ENCODE measurements at regions not wholly inside any gene's neighbourhood (a gene's known extent, or its start where the extent isn't known, plus 50 kb on each side); places are given as distances from the start of the nearest gene placed in this dataset.

DNA sequence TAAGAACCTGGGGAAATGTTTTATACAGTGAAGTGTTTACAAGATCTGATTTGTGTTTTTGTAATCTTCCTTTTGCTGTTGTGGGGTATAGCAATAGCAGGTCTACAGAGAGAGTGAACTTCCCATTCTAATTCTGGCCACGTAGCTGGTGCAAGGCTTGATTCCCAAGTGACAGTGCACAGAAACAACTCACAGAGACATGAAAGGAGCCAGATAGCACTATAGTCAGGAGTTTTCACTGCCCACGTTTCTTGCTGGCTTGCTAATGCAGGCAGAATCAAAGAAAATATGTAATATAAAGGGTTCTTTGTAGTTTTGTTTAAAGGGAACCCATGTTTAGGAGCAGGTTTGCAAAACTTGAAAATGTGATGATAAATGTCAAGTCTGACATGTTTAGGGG lies 170.9 kb upstream of the IVNS1ABP start:
- Histone ChIP-seq H3K9me3 (replicated peaks) (no peaks in the 10 kb centered on the region), H3K27ac (no peak overlapping the region), H3K36me3 (no peaks in the 10 kb centered on the region), H3K27me3 (replicated peaks) (no peaks in the 10 kb centered on the region), H3K4me3 (no peak overlapping the region), H3K4me1 (replicated peaks) (peaks cover 15% of the 10 kb centered on the region)
- no peak for DNase-seq (ENCODE audit: low read depth in 1 of 2, low spot score in 2 of 2)

DNA sequence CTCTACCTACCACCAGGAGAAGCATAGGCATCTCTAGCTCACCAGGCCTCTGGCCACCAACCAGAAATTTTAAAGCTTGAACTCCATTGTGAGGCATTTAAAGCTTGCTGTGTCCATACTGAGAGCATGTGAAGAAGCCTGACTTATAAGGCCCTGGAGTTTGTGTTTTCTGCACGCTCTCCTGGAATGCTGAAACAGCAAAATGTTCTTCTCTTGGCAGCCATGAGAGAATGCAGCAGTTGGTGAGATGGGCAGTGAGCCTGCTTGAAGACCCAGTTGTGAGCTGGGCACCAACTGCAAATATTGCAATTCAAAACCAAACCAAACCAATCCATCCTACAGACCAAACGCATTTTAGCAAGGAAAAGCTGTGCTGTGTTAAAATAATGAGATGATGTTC lies 170.0 kb upstream of the IVNS1ABP start:
- DNase-seq (ENCODE audit: low read depth in 1 of 2, low spot score in 2 of 2), result no peak
- Histone ChIP-seq H3K4me1 (replicated peaks) (peaks cover 15% of the 10 kb centered on the region), H3K36me3 (no peaks in the 10 kb centered on the region), H3K4me3 (no peak overlapping the region), H3K27me3 (replicated peaks) (no peaks in the 10 kb centered on the region), H3K27ac (no peak overlapping the region), H3K9me3 (replicated peaks) (no peaks in the 10 kb centered on the region)

DNA sequence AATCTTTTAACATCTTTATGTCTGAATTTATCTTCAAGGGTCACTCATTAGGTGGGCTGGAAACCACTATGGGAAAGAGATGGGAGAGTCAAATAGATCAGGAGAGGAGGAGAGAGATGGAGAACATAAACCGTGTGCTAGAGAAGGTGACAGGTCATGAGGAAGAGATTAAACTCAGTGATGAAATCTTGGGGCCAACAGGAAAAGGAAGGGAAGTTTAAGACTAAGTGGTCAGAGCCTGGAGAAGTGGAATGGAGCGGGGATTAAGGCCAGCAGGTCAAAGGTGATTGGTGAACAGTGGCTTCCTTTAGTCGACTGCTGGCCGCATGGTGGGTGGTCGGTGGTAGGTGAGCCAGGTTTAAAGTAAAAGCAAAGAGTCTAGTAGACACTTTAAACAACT lies 169.3 kb upstream of the IVNS1ABP start:
- Histone ChIP-seq H3K4me1 (replicated peaks) (peaks cover 15% of the 10 kb centered on the region), H3K27ac (no peak overlapping the region), H3K27me3 (replicated peaks) (no peaks in the 10 kb centered on the region), H3K4me3 (no peak overlapping the region), H3K9me3 (replicated peaks) (no peaks in the 10 kb centered on the region), H3K36me3 (no peaks in the 10 kb centered on the region)
- DNase-seq (ENCODE audit: low read depth in 1 of 2, low spot score in 2 of 2), result no peak

DNA sequence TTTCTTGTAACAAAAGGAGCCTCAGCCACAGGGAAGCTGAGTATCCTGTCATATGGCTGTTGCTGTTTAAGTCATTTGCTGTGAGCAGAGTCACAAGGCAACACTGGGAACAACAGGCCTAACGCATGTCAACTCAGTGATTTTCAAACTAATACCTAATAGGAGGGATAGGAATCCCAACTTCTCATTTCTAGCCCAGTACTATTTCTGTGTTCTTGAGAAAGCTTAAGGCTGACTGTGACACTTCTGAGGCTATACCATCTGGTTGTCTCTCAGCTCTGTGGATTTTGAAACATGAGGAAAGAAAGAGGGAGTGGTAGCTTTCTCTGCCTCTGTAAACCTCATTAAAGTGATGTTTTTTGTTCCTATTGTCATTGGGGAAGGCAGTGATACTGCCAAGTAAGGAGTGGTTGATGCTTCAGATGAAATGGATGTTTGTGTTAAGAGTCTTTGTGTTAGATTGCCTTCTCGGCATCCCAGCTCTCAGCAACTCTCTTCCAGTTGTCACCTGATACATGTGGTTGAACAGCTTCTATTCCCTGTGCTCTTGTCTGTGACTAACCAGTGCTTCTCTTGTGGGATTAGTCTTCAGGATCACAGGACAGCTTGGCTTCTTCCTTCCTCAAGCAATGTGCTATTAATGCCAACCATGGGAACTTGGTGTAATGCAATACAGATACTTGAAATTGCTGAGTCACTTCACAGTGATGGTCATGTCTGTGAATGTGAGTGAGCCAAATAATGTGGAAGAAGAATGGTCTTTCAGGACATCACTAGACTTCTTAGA lies 166.8 kb upstream of the IVNS1ABP start:
- no peaks in the 10 kb centered on the region for H3K27me3 ChIP-seq (replicated peaks)
- peak; percentile 48 to 80 for DNase-seq (ENCODE audit: low read depth in 1 of 2, low spot score in 2 of 2)
- no peaks in the 10 kb centered on the region for H3K9me3 ChIP-seq (replicated peaks)
- H3K4me3 ChIP-seq, result no peak overlapping the region
- no peaks in the 10 kb centered on the region for H3K36me3 ChIP-seq
- H3K27ac ChIP-seq, result peak overlapping the region; percentile 85
- H3K4me1 ChIP-seq (replicated peaks), result peaks cover 15% of the 10 kb centered on the region

DNA sequence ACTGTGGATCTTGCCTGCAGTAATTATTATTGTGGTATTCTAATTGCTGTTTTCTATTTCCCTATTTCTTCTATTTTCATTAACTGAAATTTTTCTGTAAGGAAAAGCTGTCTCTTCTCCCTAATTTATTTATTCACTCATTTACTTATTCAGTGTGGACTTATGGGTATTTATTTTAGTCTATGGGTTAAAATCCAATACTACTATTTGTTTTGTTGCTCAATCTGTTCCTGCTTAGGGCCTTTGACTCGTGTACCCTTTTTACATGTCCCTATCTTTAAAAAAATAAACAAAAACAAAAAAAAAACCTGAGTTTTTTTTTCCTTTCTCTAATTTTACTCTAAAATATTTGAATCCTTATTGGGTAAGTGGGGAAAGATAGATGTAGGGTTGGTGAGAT lies 166.2 kb upstream of the IVNS1ABP start:
- no peaks in the 10 kb centered on the region for H3K27me3 ChIP-seq (replicated peaks)
- H3K27ac ChIP-seq, result peak overlapping the region; percentile 85
- no peaks in the 10 kb centered on the region for H3K9me3 ChIP-seq (replicated peaks)
- H3K4me3 ChIP-seq, result no peak overlapping the region
- peaks cover 15% of the 10 kb centered on the region for H3K4me1 ChIP-seq (replicated peaks)
- DNase-seq (ENCODE audit: low read depth in 1 of 2, low spot score in 2 of 2), result no peak
- H3K36me3 ChIP-seq, result no peaks in the 10 kb centered on the region

DNA sequence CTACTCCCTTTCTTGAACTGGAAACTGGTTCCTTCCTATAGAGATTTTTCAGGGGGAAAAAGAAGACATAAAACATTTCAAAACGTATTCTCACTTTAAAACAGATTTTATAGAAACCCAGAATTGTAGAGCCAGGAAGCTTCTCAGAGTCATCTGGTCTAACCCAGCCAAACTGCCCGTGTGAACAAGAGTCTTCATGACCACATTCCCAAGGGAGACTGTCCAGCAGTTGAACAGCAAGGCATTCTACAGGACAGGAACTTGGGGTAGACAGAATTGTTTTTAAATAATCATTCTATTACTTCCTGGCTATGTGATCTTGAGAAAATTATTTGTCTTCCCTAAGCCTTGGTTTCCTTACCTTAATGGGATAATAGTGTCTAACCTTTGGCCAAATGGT lies 163.5 kb upstream of the IVNS1ABP start:
- no peak for DNase-seq (ENCODE audit: low read depth in 1 of 2, low spot score in 2 of 2)

DNA sequence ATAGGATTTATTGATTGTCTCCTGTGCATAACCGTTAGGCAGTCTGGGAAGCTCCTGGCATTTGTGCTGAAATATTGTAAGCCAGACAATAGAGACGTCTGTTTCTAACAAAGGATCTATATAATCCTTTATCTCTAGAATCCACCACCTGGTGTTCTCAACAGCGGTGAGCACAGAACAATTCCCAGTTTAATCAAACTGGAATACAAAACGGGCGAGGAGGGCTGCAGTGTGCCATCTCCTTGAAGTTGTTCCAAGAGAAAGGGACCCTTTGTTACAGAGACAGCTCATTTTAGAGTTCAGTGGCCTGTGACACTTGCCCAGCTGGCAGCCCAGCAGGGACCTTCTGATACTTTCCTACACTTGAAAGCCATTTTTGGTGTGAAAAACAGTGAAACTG lies 162.8 kb upstream of the IVNS1ABP start:
- Histone ChIP-seq H3K4me1 (replicated peaks) (peaks cover 15% of the 10 kb centered on the region), H3K9me3 (replicated peaks) (no peaks in the 10 kb centered on the region), H3K27ac (no peak overlapping the region), H3K36me3 (no peaks in the 10 kb centered on the region), H3K4me3 (no peak overlapping the region), H3K27me3 (replicated peaks) (no peaks in the 10 kb centered on the region)
- no peak for DNase-seq (ENCODE audit: low read depth in 1 of 2, low spot score in 2 of 2)

More for the DNA sequence above, 163.5 kb upstream of the IVNS1ABP start:
- no peaks in the 10 kb centered on the region for H3K27me3 ChIP-seq (replicated peaks)
- H3K36me3 ChIP-seq, result no peaks in the 10 kb centered on the region
- no peak overlapping the region for H3K27ac ChIP-seq
- no peak overlapping the region for H3K4me3 ChIP-seq
- H3K4me1 ChIP-seq (replicated peaks), result peaks cover 15% of the 10 kb centered on the region
- no peaks in the 10 kb centered on the region for H3K9me3 ChIP-seq (replicated peaks)

DNA sequence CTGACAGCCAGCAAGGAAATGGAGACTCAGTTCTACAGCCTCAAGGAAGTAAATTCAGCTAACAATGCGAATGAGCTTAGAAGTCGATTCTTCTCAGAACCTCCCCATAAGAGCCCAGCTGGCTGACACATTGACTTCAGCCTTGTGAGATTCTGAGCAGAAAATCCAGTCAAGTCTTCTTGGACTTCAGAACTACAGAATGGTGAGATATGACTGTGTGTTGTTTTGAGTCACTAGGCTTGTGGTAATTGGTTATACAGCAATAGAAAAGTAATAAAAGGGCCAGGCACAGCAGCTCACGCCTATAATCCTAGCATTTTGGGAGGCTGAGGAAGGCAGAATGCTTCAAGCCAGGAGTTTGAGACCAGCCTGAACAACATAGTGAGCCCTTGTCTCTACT lies 161.8 kb upstream of the IVNS1ABP start:
- Histone ChIP-seq H3K4me1 (replicated peaks) (peaks cover 7% of the 10 kb centered on the region), H3K36me3 (no peaks in the 10 kb centered on the region), H3K4me3 (no peak overlapping the region), H3K27me3 (replicated peaks) (no peaks in the 10 kb centered on the region), H3K27ac (no peak overlapping the region), H3K9me3 (replicated peaks) (no peaks in the 10 kb centered on the region)
- DNase-seq (ENCODE audit: low read depth in 1 of 2, low spot score in 2 of 2), result no peak

DNA sequence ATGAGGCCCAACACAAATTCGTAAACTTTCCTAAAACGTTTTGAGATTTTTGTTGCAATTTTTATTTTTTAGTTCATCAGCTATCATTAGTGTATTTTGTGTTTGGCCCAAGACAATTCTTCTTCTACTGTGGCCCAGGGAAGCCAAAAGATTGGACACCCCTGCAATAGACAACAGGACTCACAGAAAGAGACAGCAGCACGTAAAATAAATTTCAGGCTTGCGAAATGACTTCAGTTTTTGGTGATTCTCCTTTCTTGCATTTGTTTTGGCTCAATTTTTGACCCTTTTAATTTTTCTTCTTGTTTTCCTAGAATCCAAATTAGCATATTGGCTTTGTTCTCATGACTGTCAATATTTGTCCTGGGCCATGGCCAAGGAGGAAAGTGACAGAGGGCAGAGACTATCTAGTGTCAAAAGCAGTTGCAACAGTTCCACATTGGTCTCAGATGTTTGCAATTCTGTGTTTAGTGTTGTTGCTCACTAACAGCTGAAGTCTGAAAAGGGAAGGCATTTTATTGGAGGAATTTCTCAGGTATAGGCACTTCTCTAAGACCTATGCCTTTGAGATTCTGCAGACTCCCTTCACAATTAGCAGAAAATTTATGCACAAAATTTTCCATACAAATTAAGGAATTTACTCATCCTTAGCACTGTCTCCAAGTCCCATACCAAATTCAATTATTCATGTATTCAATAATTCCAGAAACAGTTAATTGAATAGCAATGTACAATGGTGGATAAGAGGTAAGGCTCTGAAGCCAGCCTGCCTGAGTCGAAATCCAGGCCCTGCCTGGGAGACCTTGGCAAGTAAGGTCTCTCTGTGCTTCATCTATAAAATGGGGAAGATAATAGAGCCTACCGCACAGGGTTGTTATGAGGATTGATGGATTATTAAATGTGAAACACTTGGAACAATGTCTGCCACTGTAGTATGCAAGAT lies 160.9 kb upstream of the IVNS1ABP start:
- DNase-seq (ENCODE audit: low read depth in 1 of 2, low spot score in 2 of 2), result no peak
- Histone ChIP-seq H3K27ac (no peak overlapping the region), H3K27me3 (replicated peaks) (no peaks in the 10 kb centered on the region), H3K36me3 (no peaks in the 10 kb centered on the region), H3K9me3 (replicated peaks) (no peaks in the 10 kb centered on the region), H3K4me1 (replicated peaks) (no peaks in the 10 kb centered on the region), H3K4me3 (no peak overlapping the region)

DNA sequence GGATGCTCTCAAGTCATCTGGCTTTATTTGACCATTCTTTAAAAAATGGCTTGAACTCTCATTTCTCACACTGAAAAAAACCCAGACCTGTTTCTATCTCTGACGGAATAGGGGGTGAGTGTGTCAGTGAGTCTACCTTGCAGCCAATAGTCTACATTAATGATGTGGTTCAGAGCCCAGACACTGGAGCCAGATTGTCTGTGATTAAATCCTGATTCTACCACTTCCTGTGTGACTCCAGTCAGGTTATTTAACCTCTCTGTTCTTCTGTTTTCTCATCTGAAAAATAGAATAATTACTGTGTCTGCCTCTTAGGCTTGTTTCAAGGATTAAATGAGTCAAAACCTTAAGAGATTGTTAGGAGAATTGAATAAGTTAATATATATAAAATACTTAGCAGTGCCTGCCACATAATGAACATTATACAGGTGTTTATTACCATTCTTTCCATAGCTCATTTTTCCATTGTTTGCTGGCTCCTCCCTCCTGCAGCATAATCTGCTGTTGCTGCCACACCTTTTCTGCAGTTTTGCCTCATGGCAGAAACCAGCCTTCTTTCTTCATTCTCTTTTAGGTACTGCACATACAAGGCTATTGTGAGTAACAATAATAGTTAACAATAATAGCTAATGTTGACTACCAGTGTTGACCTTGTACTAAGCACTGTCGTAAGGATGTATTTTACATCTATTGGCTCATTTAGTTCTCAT lies 157.6 kb upstream of the IVNS1ABP start:
- DNase-seq (ENCODE audit: low read depth in 1 of 2, low spot score in 2 of 2), result no peak
- Histone ChIP-seq H3K4me1 (replicated peaks) (no peaks in the 10 kb centered on the region), H3K27ac (no peak overlapping the region), H3K36me3 (no peaks in the 10 kb centered on the region), H3K27me3 (replicated peaks) (no peaks in the 10 kb centered on the region), H3K9me3 (replicated peaks) (no peaks in the 10 kb centered on the region), H3K4me3 (no peak overlapping the region)

DNA sequence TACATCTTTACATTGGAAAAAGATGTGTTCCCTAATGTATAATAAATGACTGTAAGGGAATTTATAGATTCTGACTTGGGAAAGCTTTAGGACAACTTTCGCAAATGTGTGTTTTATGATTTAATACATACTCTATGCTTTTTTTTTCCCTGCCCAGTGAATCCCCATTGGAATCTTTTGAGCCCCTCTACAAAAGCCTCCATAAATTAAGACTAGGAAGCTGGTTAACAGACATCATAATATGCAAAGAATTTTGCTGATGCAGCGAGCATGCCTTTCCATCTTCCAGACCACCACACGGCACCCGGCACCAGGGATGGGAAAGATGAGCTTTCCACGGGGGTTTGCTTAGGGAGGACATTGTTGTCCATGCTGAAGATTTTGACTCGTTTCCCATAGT lies 156.1 kb upstream of the IVNS1ABP start:
- Histone ChIP-seq H3K27ac (no peak overlapping the region), H3K9me3 (replicated peaks) (no peaks in the 10 kb centered on the region), H3K4me3 (no peak overlapping the region), H3K36me3 (no peaks in the 10 kb centered on the region), H3K4me1 (replicated peaks) (no peaks in the 10 kb centered on the region), H3K27me3 (replicated peaks) (no peaks in the 10 kb centered on the region)
- no peak for DNase-seq (ENCODE audit: low read depth in 1 of 2, low spot score in 2 of 2)

DNA sequence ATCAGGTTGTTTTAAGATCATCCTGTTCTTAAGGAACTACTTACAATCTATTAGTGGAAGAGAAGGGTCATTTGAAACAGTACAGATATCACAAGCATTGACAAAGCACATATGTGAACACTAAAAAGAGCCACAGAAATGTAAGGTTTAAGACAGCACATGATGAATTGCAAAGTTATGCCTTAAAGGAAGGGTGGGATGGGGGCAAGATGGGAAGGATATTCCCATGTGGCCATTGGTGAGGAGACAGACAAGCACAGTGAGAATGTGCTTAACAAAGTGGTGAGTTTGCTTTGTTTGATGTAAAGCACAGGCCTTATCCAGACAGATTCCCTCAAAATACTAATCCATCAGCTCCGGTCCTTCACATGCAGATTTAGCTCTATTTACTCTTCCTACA lies 151.6 kb upstream of the IVNS1ABP start:
- H3K27ac ChIP-seq, result no peak overlapping the region
- no peak overlapping the region for H3K4me3 ChIP-seq
- DNase-seq (ENCODE audit: low read depth in 1 of 2, low spot score in 2 of 2), result no peak
- no peaks in the 10 kb centered on the region for H3K9me3 ChIP-seq (replicated peaks)
- H3K27me3 ChIP-seq (replicated peaks), result no peaks in the 10 kb centered on the region
- H3K36me3 ChIP-seq, result no peaks in the 10 kb centered on the region
- H3K4me1 ChIP-seq (replicated peaks), result no peaks in the 10 kb centered on the region

DNA sequence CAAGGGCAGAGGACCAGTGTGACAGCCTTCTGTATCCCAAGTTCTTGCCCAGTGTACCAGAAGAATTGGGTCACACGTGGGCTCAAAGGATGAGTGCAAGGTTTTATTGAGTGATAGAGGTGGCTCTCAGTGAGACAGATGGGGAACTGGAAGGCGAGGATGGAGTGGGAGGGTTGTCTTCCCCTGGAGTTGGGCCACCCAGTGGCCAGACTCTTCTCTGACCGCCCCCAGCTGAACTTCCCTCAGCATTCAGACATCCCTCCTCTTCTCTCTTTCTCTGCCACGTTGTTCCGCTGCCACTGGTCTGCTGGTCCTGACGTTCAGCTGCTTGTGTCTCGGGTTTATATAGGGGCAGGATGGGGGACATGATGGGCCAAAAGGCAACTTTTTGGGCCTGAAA lies 150.1 kb upstream of the IVNS1ABP start:
- no peak for DNase-seq (ENCODE audit: low read depth in 1 of 2, low spot score in 2 of 2)
- Histone ChIP-seq H3K4me1 (replicated peaks) (no peaks in the 10 kb centered on the region), H3K36me3 (no peaks in the 10 kb centered on the region), H3K27me3 (replicated peaks) (no peaks in the 10 kb centered on the region), H3K27ac (no peak overlapping the region), H3K9me3 (replicated peaks) (no peaks in the 10 kb centered on the region), H3K4me3 (no peak overlapping the region)

DNA sequence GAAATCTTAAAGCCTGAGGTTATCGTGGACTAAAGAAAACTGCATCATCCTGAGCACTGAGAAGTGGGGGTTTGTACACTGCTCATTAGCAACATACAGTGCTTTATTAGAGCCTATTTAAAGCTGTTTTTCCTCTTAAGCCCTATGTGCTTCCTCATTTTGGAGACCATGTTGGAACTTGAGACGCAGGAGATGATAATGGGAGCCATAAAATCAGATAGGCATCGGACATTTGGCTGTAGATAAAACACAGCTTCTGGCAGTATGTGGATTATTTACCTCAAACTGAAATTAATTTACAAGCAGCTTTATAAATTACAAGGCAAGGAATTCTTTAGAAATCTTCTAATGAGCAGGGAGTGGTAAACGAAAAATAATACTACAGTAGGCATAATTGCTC lies 147.7 kb upstream of the IVNS1ABP start:
- no peak for DNase-seq (ENCODE audit: low read depth in 1 of 2, low spot score in 2 of 2)
- Histone ChIP-seq H3K4me3 (no peak overlapping the region), H3K36me3 (no peaks in the 10 kb centered on the region), H3K27ac (no peak overlapping the region), H3K9me3 (replicated peaks) (no peaks in the 10 kb centered on the region), H3K27me3 (replicated peaks) (no peaks in the 10 kb centered on the region), H3K4me1 (replicated peaks) (no peaks in the 10 kb centered on the region)
